ENCODE measurements at regions not wholly inside any gene's neighbourhood (a gene's known extent, or its start where the extent isn't known, plus 50 kb on each side); places are given as distances from the start of the nearest gene placed in this dataset.

- no peak for ATAC-seq
Measured at GRCh38 chr3:13208706-13209633, 135.7 kb upstream of the IQSEC1 start.

- ATAC-seq: no peak
Measured at GRCh38 chr3:13207975-13208705, 134.9 kb upstream of the IQSEC1 start.

DNA sequence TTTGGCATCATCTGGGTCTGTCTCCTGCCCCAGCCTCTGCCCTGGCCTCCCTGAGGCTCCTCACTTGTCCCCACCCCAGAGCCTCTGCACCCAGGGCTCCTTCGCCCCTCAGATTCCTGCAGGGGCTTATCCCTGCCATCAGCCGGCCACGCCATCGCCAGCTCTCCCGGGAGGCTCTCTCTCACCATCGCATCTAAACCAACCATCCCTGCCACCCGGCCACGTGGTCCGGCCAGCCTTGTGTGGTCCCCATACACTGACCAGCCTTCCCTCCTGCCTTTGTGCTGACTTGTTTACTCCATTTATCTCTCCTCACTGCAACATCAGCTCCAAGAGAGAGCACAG is 134.3 kb upstream of the IQSEC1 start:
- no peak for ATAC-seq

DNA sequence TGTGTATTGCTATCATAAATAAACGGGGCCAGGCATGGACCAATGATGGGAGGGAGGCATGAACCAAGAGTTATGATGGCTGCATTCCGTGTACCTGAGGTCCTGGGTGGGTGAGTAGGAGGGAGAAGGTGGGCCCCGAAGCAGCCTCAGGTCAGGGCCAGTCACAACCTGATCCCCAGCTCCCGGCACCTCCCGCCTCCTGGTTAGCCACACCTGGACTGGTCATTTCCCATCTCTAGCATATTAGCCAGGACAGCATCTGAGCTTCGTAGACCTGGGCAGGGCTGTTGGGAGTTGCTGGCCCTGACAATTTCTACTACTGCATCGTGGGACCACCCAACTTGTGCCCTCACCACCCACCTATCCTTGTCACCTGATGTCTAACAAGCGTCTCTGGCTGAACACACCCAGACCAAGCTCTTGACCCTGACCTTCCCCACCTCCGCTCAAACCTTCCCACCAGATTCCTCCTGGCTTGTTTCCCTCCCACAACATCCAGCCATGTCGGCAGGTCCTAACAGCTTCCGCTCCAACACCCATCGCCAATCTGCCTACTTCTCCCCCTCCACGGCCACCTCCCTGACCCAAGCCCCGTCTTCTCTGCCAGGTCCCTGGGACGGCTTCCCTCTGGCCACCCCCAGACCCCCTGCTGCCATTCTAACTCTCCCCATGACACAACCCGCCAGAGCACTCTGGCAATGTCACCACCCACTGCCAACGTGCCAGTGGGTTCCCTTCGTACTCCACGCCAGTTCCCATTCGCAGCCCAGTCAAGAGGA is 133.8 kb upstream of the IQSEC1 start:
- no peak for ATAC-seq

- no peak for ATAC-seq
Measured at GRCh38 chr3:13205567-13206143, 132.4 kb upstream of the IQSEC1 start.

GRCh38 chr3:13204177-13204581 is 130.9 kb upstream of the IQSEC1 start:
- ATAC-seq: no peak

- no peak for ATAC-seq
Measured at GRCh38 chr3:13203398-13204176, 130.4 kb upstream of the IQSEC1 start.

- ATAC-seq: no peak
Measured at GRCh38 chr3:13202744-13203397, 129.6 kb upstream of the IQSEC1 start.

DNA sequence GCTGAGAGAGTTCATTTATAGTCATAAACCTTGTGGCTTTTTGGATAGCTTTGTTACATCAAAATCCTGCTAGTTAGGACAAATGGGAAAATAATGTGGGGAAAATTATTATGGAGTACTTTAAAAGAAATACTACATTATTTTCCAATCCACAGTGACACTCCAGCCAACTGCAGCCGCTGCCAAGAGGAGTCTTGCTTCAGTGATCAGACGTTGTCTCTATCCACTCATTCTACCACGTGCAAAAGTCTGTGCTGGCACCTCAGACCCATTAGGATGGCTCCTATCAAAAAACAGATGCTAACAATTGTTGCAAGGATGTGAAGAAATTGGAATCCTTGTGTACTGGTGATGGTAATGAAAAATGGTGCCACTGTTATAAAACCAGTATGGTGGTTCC is 128.6 kb upstream of the IQSEC1 start:
- no peak for ATAC-seq

DNA sequence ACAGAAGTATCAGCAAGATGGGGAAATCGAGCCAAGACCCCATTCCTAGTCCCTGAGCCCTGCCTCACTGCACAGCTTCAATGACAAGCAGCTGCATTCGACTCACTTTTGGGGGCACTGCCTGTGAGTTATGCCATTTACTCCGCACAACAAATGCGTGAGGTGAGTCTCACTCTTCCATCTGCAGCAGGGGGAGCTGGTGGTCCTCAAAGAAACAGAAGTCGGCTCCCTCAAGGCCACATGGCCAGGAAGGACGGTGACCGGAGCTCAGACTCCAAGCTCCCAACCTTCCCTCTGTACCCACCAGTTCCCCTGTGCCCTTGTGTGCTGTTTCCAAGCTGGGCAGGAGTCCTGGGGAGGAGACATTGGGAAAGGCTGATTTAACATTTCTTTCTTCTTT is 127.7 kb upstream of the IQSEC1 start:
- ATAC-seq: no peak

DNA sequence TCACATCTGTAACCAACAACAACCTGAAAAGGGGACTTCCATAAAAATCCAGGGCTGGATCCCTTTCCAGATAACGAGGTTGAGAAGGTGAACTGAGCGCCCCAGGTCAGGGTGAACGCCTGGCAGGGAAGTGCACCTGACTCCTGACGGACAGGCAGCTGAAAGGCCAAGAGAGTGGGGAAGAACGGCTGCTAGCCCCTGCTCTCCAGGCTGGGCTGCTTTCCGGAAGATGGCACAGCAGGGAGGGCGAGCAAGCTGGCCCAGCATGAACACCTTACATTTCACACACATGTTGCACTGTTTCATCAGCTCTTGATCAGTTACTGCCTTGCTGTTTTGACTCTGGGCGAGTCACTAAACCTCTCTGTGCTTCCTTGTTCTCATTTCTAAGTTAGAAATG is 127.2 kb upstream of the IQSEC1 start:
- no peak for ATAC-seq

DNA sequence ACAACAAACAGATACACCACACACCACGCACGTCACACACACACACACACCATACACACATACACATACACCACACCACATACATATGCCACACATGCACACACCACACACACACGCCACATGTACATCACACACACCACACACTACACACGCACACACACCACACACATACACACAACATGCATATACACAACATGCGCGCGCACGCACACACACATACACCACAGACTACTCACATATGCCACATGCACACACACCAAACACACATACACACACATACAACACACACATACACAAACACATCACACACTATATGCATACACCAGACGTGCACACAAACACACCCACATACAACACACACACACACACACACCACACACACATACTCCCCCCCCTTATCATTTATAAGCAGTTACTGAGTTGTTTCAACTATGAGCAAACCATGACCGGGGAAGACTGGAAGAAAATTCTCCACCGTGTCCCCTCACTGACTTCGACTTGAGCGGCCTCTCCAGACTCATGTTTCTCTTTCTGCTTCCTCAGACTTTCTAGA is 126.7 kb upstream of the IQSEC1 start:
- no peak for ATAC-seq

DNA sequence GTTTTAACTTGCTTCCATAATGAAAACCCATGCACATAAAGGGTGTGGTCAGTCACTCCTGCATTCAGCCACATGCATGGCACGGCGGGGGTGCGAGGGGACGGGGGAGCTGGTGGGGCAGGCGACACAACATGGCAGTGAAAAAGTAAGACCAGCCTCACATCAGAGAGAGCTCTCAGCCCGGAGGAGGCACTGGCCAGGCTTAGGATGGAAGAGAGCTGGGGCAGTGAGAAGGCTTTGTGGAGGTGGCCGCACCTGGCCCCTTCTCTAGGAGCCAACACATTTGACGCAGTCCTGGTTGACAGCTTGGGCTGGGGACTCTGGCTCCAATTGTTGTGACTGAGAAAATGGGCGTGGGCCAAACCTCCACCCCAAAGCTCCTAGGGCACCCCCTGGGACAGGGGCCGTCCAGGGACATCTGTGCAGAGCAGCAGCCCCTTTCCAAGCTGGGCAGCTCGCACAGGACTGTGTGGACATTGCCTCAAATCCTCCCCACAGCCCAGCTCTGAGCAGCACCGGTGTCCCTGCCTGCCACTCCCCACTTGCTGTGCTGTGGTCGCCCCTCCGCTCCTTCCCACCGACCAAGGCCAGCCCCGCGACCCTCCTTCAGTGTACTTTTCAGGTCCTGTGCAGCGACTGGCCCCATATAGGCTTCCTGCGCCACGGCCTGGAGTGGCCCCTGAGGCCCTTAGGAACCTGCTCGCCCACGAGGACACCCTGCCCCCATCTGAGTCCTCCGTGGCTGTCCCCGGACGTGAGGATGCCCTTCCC is 126.0 kb upstream of the IQSEC1 start:
- ATAC-seq: no peak

- no peak for ATAC-seq
Measured at GRCh38 chr3:13198264-13198879, 125.1 kb upstream of the IQSEC1 start.

- ATAC-seq: no peak
Measured at GRCh38 chr3:13197795-13198194, 124.6 kb upstream of the IQSEC1 start.

GRCh38 chr3:13197281-13197680 is 124.1 kb upstream of the IQSEC1 start:
- ATAC-seq: no peak

GRCh38 chr3:13195374-13195773 is 122.1 kb upstream of the IQSEC1 start:
- ATAC-seq: no peak

DNA sequence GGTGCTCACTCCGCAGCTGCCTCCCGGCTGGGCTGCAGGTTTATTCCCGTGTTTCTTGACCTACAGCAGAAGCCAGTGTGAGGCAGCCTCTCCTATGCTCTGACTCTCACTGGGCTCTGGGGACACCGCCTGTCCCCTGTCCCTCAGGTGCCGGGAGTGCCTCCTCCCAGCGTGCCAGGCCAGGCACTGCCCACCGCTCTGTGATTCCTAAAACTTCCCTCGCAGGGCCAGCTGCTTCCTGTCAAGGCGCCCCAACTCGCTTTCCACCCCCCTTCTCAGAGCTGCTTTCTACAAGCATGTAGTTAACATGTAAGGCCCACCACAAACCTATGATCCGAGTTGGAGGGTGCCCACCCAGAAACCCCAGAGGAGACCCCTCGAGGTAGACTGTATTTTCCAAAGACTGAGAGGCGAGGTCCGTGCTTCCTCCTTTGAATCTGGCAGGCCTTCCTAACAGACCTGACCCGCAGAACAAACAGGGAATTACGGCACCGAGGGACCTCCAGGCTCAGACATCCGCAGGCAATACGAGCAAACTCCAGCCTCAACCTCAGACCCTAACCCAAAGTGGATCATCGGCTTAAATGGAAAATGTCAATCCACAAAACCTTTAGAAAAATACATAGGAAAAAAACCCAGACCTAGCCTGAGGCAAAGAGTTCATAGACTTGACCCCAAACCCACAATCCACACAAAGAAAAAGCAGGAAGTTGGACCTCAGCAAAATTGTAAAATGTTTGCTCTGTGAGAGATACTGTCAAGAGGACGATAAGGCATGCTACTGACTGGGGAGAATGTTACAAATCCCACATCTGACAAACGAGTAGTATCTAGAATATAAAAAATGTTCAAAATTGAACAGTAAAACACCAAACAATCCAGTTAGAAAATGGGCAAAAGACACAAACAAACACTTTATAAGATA is 121.3 kb upstream of the IQSEC1 start:
- no peak for ATAC-seq
